VCaP (cell line): ENCODE measurements at regions not wholly inside any gene's neighbourhood (a gene's known extent, or its start where the extent isn't known, plus 50 kb on each side); places are given as distances from the start of the nearest gene placed in this dataset.

ENCODE experiments used
- H3K27ac ChIP-seq: fragments of 450-650 bp; 2 replicates; pipeline ENCODE4 v1.5.1; 2017
- CTCF ChIP-seq: fragments of 450-650 bp; conservative IDR thresholded peaks from 2 replicates; pipeline ENCODE4 v1.5.1; 2017; ENCODE audit warnings: mild to moderate bottlenecking, moderate library complexity

- H3K27ac ChIP-seq: no peak overlapping the region
- no peak for TF ChIP-seq CTCF
These were observed 290.0 kb upstream of the THBS1 start for GRCh38 chr15:39290711-39291435.

GRCh38 chr15:39291690-39292089 lies 289.2 kb upstream of the THBS1 start:
- no peak overlapping the region for H3K27ac ChIP-seq
- TF ChIP-seq CTCF: no peak

- no peak for TF ChIP-seq CTCF
- no peak overlapping the region for H3K27ac ChIP-seq
These were observed 283.9 kb upstream of the THBS1 start for GRCh38 chr15:39296955-39297354.

GRCh38 chr15:39298271-39298962 lies 282.5 kb upstream of the THBS1 start:
- TF ChIP-seq CTCF: no peak
- H3K27ac ChIP-seq: no peak overlapping the region

- no peak for TF ChIP-seq CTCF
- H3K27ac ChIP-seq: no peak overlapping the region
These were observed 281.2 kb upstream of the THBS1 start for GRCh38 chr15:39299486-39300267.

GRCh38 chr15:39300451-39301153 lies 280.3 kb upstream of the THBS1 start:
- H3K27ac ChIP-seq: no peak overlapping the region
- TF ChIP-seq CTCF: no peak

- TF ChIP-seq CTCF: no peak
- H3K27ac ChIP-seq: no peak overlapping the region
These were observed 279.3 kb upstream of the THBS1 start for GRCh38 chr15:39301589-39301999.
